ENCODE measurements at regions not wholly inside any gene's neighbourhood (a gene's known extent, or its start where the extent isn't known, plus 50 kb on each side); places are given as distances from the start of the nearest gene placed in this dataset.

GRCh38 chr20:7693761-7694160 is 246.5 kb downstream of the HAO1 start:
- Histone ChIP-seq H2AFZ (no peak overlapping the region), H3K4me1 (ENCODE audit: insufficient read depth) (no peaks in the 10 kb centered on the region), H3K36me3 (ENCODE audit: insufficient read depth) (no peaks in the 10 kb centered on the region), H3K27ac (ENCODE audit: low read depth) (no peak overlapping the region), H3K9me2 (ENCODE audit: insufficient read depth) (peaks cover 10% of the 10 kb centered on the region; the same call in 1 of the 2 replicates), H3F3A (replicated peaks; ENCODE audit: low read depth) (no peaks in the 10 kb centered on the region), H3K4me3 (no peak overlapping the region), H3K79me2 (replicated peaks; ENCODE audit: insufficient read depth) (no peaks in the 10 kb centered on the region), H4K20me1 (replicated peaks; ENCODE audit: insufficient read depth) (no peaks in the 10 kb centered on the region), H3K27me3 (ENCODE audit: insufficient read depth) (no peaks in the 10 kb centered on the region), H3K4me2 (no peak overlapping the region)
- no peaks in the 10 kb centered on the region for H3K27me3 Mint-ChIP-seq (ENCODE audit: insufficient read depth, low read depth, poor library complexity)
- ATAC-seq = no peak
- TF ChIP-seq ZNF462 (CRISPR knock-in tag; IDR thresholded peaks at IDR 0.05) (no peak), JUNB (IDR thresholded peaks at IDR 0.05; ENCODE audit: unreplicated experiment) (no peak), EZH2 (IDR thresholded peaks at IDR 0.05; ENCODE audit: low read depth, unreplicated experiment) (no peak), ETS1 (IDR thresholded peaks at IDR 0.05) (no peak), STAT1 (IDR thresholded peaks at IDR 0.05; ENCODE audit: unreplicated experiment) (no peak), ZNF331 (CRISPR knock-in tag; IDR thresholded peaks at IDR 0.05; ENCODE audit: low read depth) (no peak), ZNF114 (CRISPR knock-in tag; IDR thresholded peaks at IDR 0.05) (no peak), POLR2AphosphoS5 (IDR thresholded peaks at IDR 0.05; ENCODE audit: low read depth) (no peak), REST (IDR thresholded peaks at IDR 0.05; ENCODE audit: unreplicated experiment) (no peak), CREB1 (CRISPR knock-in tag; IDR thresholded peaks at IDR 0.05; ENCODE audit: low read depth) (no peak), EZH2phosphoT487 (IDR thresholded peaks at IDR 0.05; ENCODE audit: unreplicated experiment) (no peak), NANOG (IDR thresholded peaks at IDR 0.05; ENCODE audit: borderline replicate concordance) (no peak)
- TF ChIP-seq, protein P1, sequence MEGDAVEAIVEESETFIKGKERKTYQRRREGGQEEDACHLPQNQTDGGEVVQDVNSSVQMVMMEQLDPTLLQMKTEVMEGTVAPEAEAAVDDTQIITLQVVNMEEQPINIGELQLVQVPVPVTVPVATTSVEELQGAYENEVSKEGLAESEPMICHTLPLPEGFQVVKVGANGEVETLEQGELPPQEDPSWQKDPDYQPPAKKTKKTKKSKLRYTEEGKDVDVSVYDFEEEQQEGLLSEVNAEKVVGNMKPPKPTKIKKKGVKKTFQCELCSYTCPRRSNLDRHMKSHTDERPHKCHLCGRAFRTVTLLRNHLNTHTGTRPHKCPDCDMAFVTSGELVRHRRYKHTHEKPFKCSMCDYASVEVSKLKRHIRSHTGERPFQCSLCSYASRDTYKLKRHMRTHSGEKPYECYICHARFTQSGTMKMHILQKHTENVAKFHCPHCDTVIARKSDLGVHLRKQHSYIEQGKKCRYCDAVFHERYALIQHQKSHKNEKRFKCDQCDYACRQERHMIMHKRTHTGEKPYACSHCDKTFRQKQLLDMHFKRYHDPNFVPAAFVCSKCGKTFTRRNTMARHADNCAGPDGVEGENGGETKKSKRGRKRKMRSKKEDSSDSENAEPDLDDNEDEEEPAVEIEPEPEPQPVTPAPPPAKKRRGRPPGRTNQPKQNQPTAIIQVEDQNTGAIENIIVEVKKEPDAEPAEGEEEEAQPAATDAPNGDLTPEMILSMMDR (conservative IDR thresholded peaks at IDR 0.05; ENCODE audit: low read depth in 2 of 2) = no peak
- H3K4me1 Mint-ChIP-seq = no peaks in the 10 kb centered on the region
- no peak overlapping the region for H3K4me3 Mint-ChIP-seq
- no peak overlapping the region for H3K27ac Mint-ChIP-seq
- H3K36me3 Mint-ChIP-seq (ENCODE audit: low read depth) = no peaks in the 10 kb centered on the region
- no peak for DNase-seq (ENCODE audit: low spot score)
- H3K9me3 Mint-ChIP-seq = no peaks in the 10 kb centered on the region

Data from GM23338 (cell line).